ENCODE measurements at regions not wholly inside any gene's neighbourhood (a gene's known extent, or its start where the extent isn't known, plus 50 kb on each side); places are given as distances from the start of the nearest gene placed in this dataset.

DNA sequence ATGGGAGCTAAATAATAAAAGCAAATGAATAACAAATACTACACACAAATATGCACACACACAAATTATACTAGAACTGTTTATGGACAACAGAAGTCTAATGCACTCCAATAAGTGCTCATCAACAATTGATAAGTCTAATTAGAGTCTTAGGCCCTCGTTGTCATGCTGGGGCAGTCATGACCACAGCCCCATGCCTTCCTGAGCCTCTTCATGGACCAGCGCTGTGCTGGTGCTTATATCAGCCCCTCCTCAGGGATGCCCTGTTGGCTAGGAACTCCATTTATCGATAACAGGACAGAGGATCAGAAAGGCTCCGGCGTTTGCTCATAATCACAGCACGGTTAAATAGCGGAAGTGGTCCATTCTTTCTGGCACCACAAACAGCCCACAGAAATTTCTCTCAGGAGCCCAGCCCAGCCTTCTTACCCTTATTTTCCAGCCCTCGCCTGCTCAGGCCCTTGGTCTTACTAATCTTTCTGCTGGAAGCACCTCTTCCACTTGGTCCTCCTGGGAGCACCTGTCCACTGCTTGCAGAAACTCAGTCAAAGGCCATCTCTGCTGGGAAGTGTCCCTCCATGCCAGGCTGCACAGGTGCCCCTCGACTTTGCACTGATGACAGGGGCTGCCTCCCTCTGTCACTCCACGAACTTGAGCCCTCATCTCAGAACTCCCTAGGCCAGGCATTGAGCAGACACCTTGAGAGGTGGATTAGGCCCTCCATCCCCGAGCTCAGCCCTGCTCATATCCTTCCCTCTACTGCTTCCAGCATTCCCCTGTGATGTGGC, 500.2 kb upstream of the HS6ST1 start:
- no peak overlapping the region for H2AFZ ChIP-seq (ENCODE audit: low read depth, low read length)
- CTCF ChIA-PET (ENCODE audit: low intra/inter-chr PET ratio), result no interaction called here
- 0% methylated on average over 10 of the region's 11 CpGs for whole genome bisulfite sequencing (ENCODE audit: insufficient coverage, low coverage, missing lambda C conversion rate)
- H3K27me3 ChIP-seq (ENCODE audit: control insufficient read depth in 2 of 2, insufficient read depth in 2 of 2, low read length in 2 of 2), result peaks cover 0 to 3% of the 10 kb centered on the region in 2 experiments; a peak in 2 of 5 replicates
- no peaks in the 10 kb centered on the region for H3K9me3 ChIP-seq (replicated peaks; ENCODE audit: control insufficient read depth, insufficient read depth, low read depth, low read length)
- H3K4me3 ChIP-seq, result no peak overlapping the region
- no TSS peak for BruUV-seq (replicated peaks)
- POLR2A ChIA-PET, result interaction anchor here (0.7 kb wide), 1 partner anchor 420 kb away, joined by 3 read pairs; no protein-coding TSS in a partner anchor
- in situ Hi-C loops (cut with MboI) (no loop called here), intact Hi-C loops (cut with micrococcal nuclease) (no loop called here)
- no peaks in the 10 kb centered on the region for H3K4me1 ChIP-seq (replicated peaks in 1 of 2; ENCODE audit: control insufficient read depth in 2 of 2, insufficient read depth in 2 of 2, low read length in 2 of 2)
- no peak overlapping the region for H3K4me2 ChIP-seq (ENCODE audit: insufficient read depth, low read length)
- DNase-seq (ENCODE audit: extremely low read depth in 1 of 4, low spot score in 3 of 4) (no peak), ATAC-seq (no peak), FAIRE-seq (no peak)
- H3K9ac ChIP-seq (ENCODE audit: insufficient read depth in 1 of 2, low read depth in 2 of 2, low read length in 2 of 2), result no peak overlapping the region
- no peaks in the 10 kb centered on the region for H3K79me2 ChIP-seq (ENCODE audit: control insufficient read depth, insufficient read depth, low read length)
- no peaks in the 10 kb centered on the region for H4K20me1 ChIP-seq (replicated peaks; ENCODE audit: control insufficient read depth, insufficient read depth, low read length)
- H3K36me3 ChIP-seq (ENCODE audit: control insufficient read depth, insufficient read depth, low read length), result no peaks in the 10 kb centered on the region
- no peak overlapping the region for H3K27ac ChIP-seq (ENCODE audit: extremely low read depth, low read depth, low read length)
- no peaks in the 10 kb centered on the region for H3K9me1 ChIP-seq (ENCODE audit: control insufficient read depth, insufficient read depth, low read length)
- TF ChIP-seq HOXB6 (CRISPR knock-in tag; IDR thresholded peaks at IDR 0.05; ENCODE audit: borderline replicate concordance), result no peak
- TF ChIP-seq ZBTB40 (IDR thresholded peaks at IDR 0.05), result no peak
- no peak for TF ChIP-seq ZBTB40 (CRISPR knock-in tag; IDR thresholded peaks at IDR 0.05)
- no peak for TF ChIP-seq ARID3A (IDR thresholded peaks at IDR 0.05; ENCODE audit: borderline replicate concordance, low read depth, low read length)
- no peak for TF ChIP-seq TFE3 (CRISPR knock-in tag; IDR thresholded peaks at IDR 0.05)
- TF ChIP-seq TAF1 (IDR thresholded peaks at IDR 0.05; ENCODE audit: control insufficient read depth, extremely low read depth, insufficient read depth, low read length, severe bottlenecking), result no peak
- no peak for TF ChIP-seq NR4A1 (CRISPR knock-in tag; IDR thresholded peaks at IDR 0.05)
- TF ChIP-seq NR4A1 (tag; IDR thresholded peaks at IDR 0.05), result no peak
- TF ChIP-seq NBN (IDR thresholded peaks at IDR 0.05; ENCODE audit: low read depth), result no peak
